Endometrium (tissue), 2 donors: ENCODE measurements at regions not wholly inside any gene's neighbourhood (a gene's known extent, or its start where the extent isn't known, plus 50 kb on each side); places are given as distances from the start of the nearest gene placed in this dataset.

Source experiments
- FAIRE-seq: peaks from 2 replicates; lab custom pipeline; 2012; peaks lifted over from hg19 to GRCh38; lab: Jason Lieb, UNC
- donor health status: control.
- donor health status: control.

- FAIRE-seq = no peak
Observed at GRCh38 chr4:159500861-159501260, 398.0 kb downstream of the RAPGEF2 start.

- FAIRE-seq = no peak
Observed at GRCh38 chr4:159503236-159504008, 400.5 kb downstream of the RAPGEF2 start.

- FAIRE-seq = no peak
Observed at GRCh38 chr4:159504684-159505083, 401.8 kb downstream of the RAPGEF2 start.

- no peak for FAIRE-seq
Observed at GRCh38 chr4:159505266-159505975, 402.5 kb downstream of the RAPGEF2 start.

- FAIRE-seq = no peak
Observed at GRCh38 chr4:159506801-159507517, 404.1 kb downstream of the RAPGEF2 start.

- FAIRE-seq = no peak
Observed at GRCh38 chr4:159508917-159509500, 406.1 kb downstream of the RAPGEF2 start.

- FAIRE-seq = no peak
Observed at GRCh38 chr4:159512348-159512747, 409.5 kb downstream of the RAPGEF2 start.

- FAIRE-seq = no peak
Observed at GRCh38 chr4:159515314-159516025, 412.6 kb downstream of the RAPGEF2 start.

- FAIRE-seq = no peak
Observed at GRCh38 chr4:159516556-159517140, 413.8 kb downstream of the RAPGEF2 start.

GRCh38 chr4:159520074-159520473 lies 417.2 kb downstream of the RAPGEF2 start:
- no peak for FAIRE-seq

- no peak for FAIRE-seq
Observed at GRCh38 chr4:159526172-159526571, 423.3 kb downstream of the RAPGEF2 start.

- no peak for FAIRE-seq
Observed at GRCh38 chr4:159534655-159535054, 431.8 kb downstream of the RAPGEF2 start.

GRCh38 chr4:159538556-159538955 lies 435.7 kb downstream of the RAPGEF2 start:
- FAIRE-seq = no peak

- FAIRE-seq = no peak
Observed at GRCh38 chr4:159540038-159540437, 437.2 kb downstream of the RAPGEF2 start.

GRCh38 chr4:159540501-159540900 lies 437.6 kb downstream of the RAPGEF2 start:
- FAIRE-seq = no peak

GRCh38 chr4:159541143-159541542 lies 438.3 kb downstream of the RAPGEF2 start:
- no peak for FAIRE-seq

- FAIRE-seq = no peak
Observed at GRCh38 chr4:159542296-159542695, 439.4 kb downstream of the RAPGEF2 start.

- FAIRE-seq = no peak
Observed at GRCh38 chr4:159543831-159544230, 441.0 kb downstream of the RAPGEF2 start.

- FAIRE-seq = no peak
Observed at GRCh38 chr4:159545556-159545955, 442.7 kb downstream of the RAPGEF2 start.

GRCh38 chr4:159547645-159548308 lies 444.9 kb downstream of the RAPGEF2 start:
- FAIRE-seq = no peak

GRCh38 chr4:159549098-159549518 lies 446.2 kb downstream of the RAPGEF2 start:
- FAIRE-seq = no peak
